ENCODE measurements at regions not wholly inside any gene's neighbourhood (a gene's known extent, or its start where the extent isn't known, plus 50 kb on each side); places are given as distances from the start of the nearest gene placed in this dataset.

DNA sequence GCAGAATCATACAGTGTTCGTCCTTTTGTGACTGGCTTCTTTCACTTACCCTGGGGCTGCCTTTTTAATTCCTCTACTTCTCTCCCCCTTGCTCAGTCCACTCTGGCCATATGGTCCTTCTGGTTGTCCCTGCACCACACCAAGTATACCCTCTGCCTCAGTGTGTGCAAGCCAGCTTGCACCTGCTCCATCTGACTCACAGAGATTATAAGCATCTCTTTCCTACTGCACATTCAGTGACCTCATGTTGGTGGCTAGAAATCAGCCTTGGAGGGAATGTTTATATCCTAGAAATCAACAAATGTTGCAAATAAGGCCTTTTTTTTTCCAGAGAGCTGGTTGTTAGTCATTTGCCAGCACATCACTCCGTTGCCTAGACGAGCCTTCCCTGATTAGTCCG, 67.5 kb upstream of the C10orf90 start:
- TF ChIP-seq, protein P1, sequence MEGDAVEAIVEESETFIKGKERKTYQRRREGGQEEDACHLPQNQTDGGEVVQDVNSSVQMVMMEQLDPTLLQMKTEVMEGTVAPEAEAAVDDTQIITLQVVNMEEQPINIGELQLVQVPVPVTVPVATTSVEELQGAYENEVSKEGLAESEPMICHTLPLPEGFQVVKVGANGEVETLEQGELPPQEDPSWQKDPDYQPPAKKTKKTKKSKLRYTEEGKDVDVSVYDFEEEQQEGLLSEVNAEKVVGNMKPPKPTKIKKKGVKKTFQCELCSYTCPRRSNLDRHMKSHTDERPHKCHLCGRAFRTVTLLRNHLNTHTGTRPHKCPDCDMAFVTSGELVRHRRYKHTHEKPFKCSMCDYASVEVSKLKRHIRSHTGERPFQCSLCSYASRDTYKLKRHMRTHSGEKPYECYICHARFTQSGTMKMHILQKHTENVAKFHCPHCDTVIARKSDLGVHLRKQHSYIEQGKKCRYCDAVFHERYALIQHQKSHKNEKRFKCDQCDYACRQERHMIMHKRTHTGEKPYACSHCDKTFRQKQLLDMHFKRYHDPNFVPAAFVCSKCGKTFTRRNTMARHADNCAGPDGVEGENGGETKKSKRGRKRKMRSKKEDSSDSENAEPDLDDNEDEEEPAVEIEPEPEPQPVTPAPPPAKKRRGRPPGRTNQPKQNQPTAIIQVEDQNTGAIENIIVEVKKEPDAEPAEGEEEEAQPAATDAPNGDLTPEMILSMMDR (IDR thresholded peaks at IDR 0.05): no peak
- TF ChIP-seq POLR2AphosphoS5 (IDR thresholded peaks at IDR 0.05) (no peak), POLR2A (IDR thresholded peaks at IDR 0.05) (no peak)

All from prostate gland (tissue), 2 donors.